Erythroblast (primary cell): ENCODE measurements at regions not wholly inside any gene's neighbourhood (a gene's known extent, or its start where the extent isn't known, plus 50 kb on each side); places are given as distances from the start of the nearest gene placed in this dataset.

Experiments
- GATA1 ChIP-seq: IDR thresholded peaks from 2 replicates; pipeline ENCODE4 v1.6.1; 2011; ENCODE audit warnings: low read depth, mild to moderate bottlenecking, control low read depth, low read length, moderate library complexity
- POLR2A ChIP-seq: IDR thresholded peaks from 2 replicates; pipeline ENCODE4 v1.6.1; 2011; ENCODE audit warnings: mild to moderate bottlenecking, low read length

GRCh38 chr9:74362423-74362822, 134.7 kb upstream of the RORB start:
- TF ChIP-seq POLR2A = no peak
- TF ChIP-seq GATA1 = no peak
